ENCODE measurements at regions not wholly inside any gene's neighbourhood (a gene's known extent, or its start where the extent isn't known, plus 50 kb on each side); places are given as distances from the start of the nearest gene placed in this dataset.
"Not testable (repeated sequence)": the region's sequence is repeated elsewhere in the genome, so short reads cannot be mapped to it uniquely, and the experiment has no call there.

DNA sequence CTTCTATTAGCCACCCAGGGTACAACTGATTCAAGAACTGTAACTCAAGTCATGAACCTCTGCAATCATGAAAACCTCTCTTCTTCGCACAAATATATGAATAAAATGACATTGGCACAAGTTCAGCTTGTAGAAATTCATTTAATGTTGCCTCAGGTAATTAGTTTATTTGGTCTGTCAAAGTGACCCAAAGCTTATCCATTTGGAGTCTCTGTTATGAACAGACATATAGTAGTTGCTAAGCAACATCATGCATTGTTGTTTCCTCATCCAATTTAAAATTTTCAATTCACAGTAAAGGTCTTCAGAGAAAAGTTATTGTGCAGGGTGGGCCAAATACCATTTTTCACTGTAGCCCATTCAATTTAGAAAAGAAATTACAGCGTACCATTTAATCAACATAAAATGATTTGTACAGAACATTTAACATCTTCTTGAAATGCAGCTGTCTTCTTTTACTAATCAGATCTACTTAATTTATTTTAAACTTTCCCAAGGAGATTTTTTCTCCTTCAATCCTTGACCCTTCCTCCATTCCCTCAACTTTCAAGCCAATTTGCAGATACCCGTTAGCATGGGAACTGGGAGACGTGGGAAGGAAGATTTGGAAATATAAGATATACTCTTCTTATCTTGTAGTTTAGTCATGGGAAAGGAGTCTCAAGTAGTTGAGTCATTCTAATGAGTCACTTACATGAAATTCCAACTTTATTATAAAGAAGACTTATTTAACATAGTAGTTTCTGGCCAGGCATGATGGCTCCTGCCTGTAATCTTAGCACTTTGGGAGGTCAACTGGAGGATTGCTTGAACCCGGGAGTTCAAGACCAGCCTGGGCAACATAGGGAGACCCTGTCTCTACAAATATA lies 231.3 kb downstream of the ATPSCKMT start:
- no peaks in the 10 kb centered on the region for H3K9me3 ChIP-seq (ENCODE audit: control insufficient read depth, insufficient read depth, low read length)
- no peaks in the 10 kb centered on the region for H3K36me3 ChIP-seq (ENCODE audit: control insufficient read depth, insufficient read depth, low read length)
- no peaks in the 10 kb centered on the region for H3K27me3 ChIP-seq (ENCODE audit: control insufficient read depth, insufficient read depth, low read length)
- no CpG with 5 or more reads among the region's 5 CpGs for WGBS (ENCODE audit: insufficient coverage, insufficient read length)
- no peak overlapping the region for H3K27ac ChIP-seq (ENCODE audit: low read length)
- DNase-seq (ENCODE audit: low read depth, low spot score) = no peak
- no peak overlapping the region for H3K4me3 ChIP-seq (ENCODE audit: low read length)
- 0 out of 2 replicates have a peak, but pooled peaks cover 3% of the 10 kb centered on the region for H3K4me1 ChIP-seq (ENCODE audit: control insufficient read depth, insufficient read depth, low read length)

DNA sequence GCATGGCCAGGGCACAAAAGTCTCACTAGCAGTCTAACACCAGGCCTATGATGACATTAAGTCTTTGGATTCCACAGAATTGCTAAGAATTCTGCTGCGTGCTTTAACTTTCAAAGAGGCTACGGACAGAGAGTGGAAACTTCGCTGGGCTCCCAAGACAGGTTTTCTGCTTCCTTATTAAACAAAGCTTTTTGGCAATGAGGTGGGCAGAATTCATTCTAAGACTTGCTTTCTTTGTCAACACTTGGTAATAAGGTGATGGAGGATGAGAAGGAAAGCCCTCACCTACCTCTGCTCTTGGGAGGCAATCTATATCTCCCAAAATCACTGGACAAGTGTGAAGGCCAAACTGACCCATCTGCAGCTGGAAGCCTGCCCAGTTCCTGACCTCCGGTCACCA lies 231.9 kb downstream of the ATPSCKMT start:
- DNase-seq (ENCODE audit: low read depth, low spot score) = no peak
- Histone ChIP-seq H3K27me3 (ENCODE audit: control insufficient read depth, insufficient read depth, low read length) (no peaks in the 10 kb centered on the region), H3K4me1 (ENCODE audit: control insufficient read depth, insufficient read depth, low read length) (0 out of 2 replicates have a peak, but pooled peaks cover 3% of the 10 kb centered on the region), H3K27ac (ENCODE audit: low read length) (no peak overlapping the region), H3K36me3 (ENCODE audit: control insufficient read depth, insufficient read depth, low read length) (no peaks in the 10 kb centered on the region), H3K9me3 (ENCODE audit: control insufficient read depth, insufficient read depth, low read length) (no peaks in the 10 kb centered on the region), H3K4me3 (ENCODE audit: low read length) (no peak overlapping the region)
- no CpG with 5 or more reads among the region's 4 CpGs for WGBS (ENCODE audit: insufficient coverage, insufficient read length)

DNA sequence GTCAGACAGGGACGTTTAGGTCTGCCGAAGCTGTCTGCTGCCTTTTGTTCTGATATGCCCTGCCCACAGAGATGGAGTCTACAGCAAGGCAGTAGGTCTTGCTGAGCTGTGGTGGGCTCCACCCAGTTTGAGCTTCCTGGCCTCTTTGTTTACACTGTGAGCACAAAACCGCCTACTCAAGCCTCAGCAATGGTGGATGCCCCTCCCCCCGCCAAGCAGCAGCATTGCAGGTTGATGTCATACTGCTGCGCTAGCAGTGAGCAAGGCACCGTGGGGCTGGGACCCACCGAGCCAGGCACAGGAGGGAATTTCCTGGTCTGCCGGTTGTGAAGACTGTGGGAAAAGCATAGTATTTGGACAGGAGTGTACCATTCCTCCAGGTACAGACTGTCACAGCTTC lies 233.1 kb downstream of the ATPSCKMT start:
- H3K36me3 ChIP-seq (ENCODE audit: control insufficient read depth, insufficient read depth, low read length); DNase-seq (ENCODE audit: low read depth, low spot score): not testable (repeated sequence)
- no CpG with 5 or more reads among the region's 8 CpGs for WGBS (ENCODE audit: insufficient coverage, insufficient read length)

DNA sequence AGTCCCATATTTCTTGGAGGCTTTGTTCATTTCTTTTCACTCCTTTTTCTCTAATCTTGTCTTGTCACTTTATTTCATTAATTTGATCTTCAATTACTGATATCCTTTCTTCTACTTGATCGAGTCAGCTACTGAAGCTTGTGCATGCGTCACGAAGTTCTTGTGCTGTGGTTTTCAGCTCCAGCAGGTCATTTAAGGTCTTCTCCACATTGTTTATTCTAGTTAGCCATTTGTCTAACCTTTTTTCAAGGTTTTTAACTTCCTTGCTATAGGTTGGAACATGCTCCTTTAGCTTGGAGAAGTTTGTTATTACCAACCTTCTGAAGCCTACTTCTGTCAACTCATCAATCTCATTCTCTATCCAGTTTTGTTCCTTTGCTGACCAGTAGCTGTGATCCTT lies 234.0 kb downstream of the ATPSCKMT start:
- H3K36me3 ChIP-seq (ENCODE audit: control insufficient read depth, insufficient read depth, low read length); H3K9me3 ChIP-seq (ENCODE audit: control insufficient read depth, insufficient read depth, low read length); H3K4me1 ChIP-seq (ENCODE audit: control insufficient read depth, insufficient read depth, low read length); H3K27ac ChIP-seq (ENCODE audit: low read length); H3K27me3 ChIP-seq (ENCODE audit: control insufficient read depth, insufficient read depth, low read length); H3K4me3 ChIP-seq (ENCODE audit: low read length); DNase-seq (ENCODE audit: low read depth, low spot score): not testable (repeated sequence)
- WGBS (ENCODE audit: insufficient coverage, insufficient read length) = no CpG with 5 or more reads among the region's 3 CpGs

More for the DNA sequence above, 233.1 kb downstream of the ATPSCKMT start:
- not testable (repeated sequence) for H3K27me3 ChIP-seq (ENCODE audit: control insufficient read depth, insufficient read depth, low read length); H3K27ac ChIP-seq (ENCODE audit: low read length); H3K4me1 ChIP-seq (ENCODE audit: control insufficient read depth, insufficient read depth, low read length); H3K9me3 ChIP-seq (ENCODE audit: control insufficient read depth, insufficient read depth, low read length); H3K4me3 ChIP-seq (ENCODE audit: low read length)

DNA sequence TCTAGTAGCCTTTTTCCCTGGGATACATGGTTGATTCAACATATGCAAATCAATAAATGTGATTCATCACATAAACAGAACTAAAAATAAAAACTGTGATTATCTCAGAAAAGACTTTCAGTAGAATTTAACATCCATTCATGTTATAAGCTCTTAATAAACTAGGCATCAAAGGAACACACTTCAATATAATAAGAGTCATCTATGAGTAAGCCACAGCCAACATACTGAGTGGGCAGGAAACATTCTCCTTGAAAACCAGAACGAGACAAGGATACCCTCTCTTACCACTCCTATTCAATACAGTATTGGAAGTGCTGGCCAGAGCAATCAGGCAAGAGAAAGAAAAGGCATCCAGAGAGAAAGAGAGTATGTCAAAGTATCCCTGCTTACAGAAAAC lies 239.9 kb downstream of the ATPSCKMT start:
- no peak for DNase-seq (ENCODE audit: low read depth, low spot score)
- Histone ChIP-seq H3K27ac (ENCODE audit: low read length) (no peak overlapping the region), H3K4me3 (ENCODE audit: low read length) (no peak overlapping the region), H3K4me1 (ENCODE audit: control insufficient read depth, insufficient read depth, low read length) (no peaks in the 10 kb centered on the region), H3K27me3 (ENCODE audit: control insufficient read depth, insufficient read depth, low read length) (no peaks in the 10 kb centered on the region), H3K9me3 (ENCODE audit: control insufficient read depth, insufficient read depth, low read length) (no peaks in the 10 kb centered on the region), H3K36me3 (ENCODE audit: control insufficient read depth, insufficient read depth, low read length) (no peaks in the 10 kb centered on the region)
- no CpG with 5 or more reads among the region's 1 CpG for WGBS (ENCODE audit: insufficient coverage, insufficient read length)

DNA sequence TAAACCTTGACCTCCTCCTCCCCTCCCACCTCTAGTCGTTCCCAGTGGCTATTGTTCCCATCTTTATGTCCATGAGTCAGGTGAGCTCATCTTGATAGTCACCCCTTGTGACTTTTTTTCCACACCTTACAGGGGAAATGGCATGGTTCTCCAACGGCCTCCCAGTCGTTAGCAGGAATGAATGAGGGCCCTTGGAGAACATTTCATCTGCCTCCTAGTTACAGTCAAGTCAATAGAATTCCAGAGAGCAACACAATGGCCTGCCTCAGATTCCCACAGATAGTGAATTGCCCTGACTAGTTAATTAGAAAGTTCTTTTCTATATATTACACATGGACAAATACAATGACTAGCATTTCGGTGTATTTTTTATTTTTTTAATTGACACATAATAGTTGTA lies 262.6 kb downstream of the ATPSCKMT start:
- no peak overlapping the region for H3K27ac ChIP-seq (ENCODE audit: low read length)
- no peaks in the 10 kb centered on the region; the same call in 1 of the 2 replicates for H3K9me3 ChIP-seq (ENCODE audit: control insufficient read depth, insufficient read depth, low read length)
- no peaks in the 10 kb centered on the region for H3K36me3 ChIP-seq (ENCODE audit: control insufficient read depth, insufficient read depth, low read length)
- no peak for DNase-seq (ENCODE audit: low read depth, low spot score)
- no peaks in the 10 kb centered on the region for H3K4me1 ChIP-seq (ENCODE audit: control insufficient read depth, insufficient read depth, low read length)
- no peak overlapping the region for H3K4me3 ChIP-seq (ENCODE audit: low read length)
- WGBS (ENCODE audit: insufficient coverage, insufficient read length) = no CpG with 5 or more reads among the region's 4 CpGs
- no peaks in the 10 kb centered on the region for H3K27me3 ChIP-seq (ENCODE audit: control insufficient read depth, insufficient read depth, low read length)

DNA sequence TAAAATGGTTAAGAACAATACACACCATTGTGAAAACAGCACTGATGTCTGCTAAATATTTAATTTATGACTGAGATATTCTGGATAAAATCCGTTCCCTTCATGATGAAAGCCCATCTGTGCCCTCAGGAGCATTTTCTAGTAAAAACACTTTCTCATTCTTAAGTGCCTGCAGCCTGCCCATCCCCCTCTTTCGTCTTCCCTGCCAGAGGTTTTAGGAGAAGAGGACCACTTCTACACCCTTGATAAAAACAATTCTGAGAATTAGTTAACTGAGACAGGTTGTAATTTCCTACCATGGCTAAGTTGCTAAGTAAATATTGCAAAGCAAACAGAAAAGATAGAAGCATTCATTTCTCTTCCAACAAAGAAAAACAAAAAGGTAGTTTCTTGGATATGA lies 272.6 kb downstream of the ATPSCKMT start:
- H3K9me3 ChIP-seq (ENCODE audit: control insufficient read depth, insufficient read depth, low read length) = no peaks in the 10 kb centered on the region
- no peaks in the 10 kb centered on the region for H3K36me3 ChIP-seq (ENCODE audit: control insufficient read depth, insufficient read depth, low read length)
- no peak overlapping the region for H3K27ac ChIP-seq (ENCODE audit: low read length)
- no peak for DNase-seq (ENCODE audit: low read depth, low spot score)
- H3K27me3 ChIP-seq (ENCODE audit: control insufficient read depth, insufficient read depth, low read length) = no peaks in the 10 kb centered on the region
- H3K4me3 ChIP-seq (ENCODE audit: low read length) = no peak overlapping the region
- no peaks in the 10 kb centered on the region for H3K4me1 ChIP-seq (ENCODE audit: control insufficient read depth, insufficient read depth, low read length)
- WGBS (ENCODE audit: insufficient coverage, insufficient read length) = no CpG with 5 or more reads among the region's 2 CpGs

DNA sequence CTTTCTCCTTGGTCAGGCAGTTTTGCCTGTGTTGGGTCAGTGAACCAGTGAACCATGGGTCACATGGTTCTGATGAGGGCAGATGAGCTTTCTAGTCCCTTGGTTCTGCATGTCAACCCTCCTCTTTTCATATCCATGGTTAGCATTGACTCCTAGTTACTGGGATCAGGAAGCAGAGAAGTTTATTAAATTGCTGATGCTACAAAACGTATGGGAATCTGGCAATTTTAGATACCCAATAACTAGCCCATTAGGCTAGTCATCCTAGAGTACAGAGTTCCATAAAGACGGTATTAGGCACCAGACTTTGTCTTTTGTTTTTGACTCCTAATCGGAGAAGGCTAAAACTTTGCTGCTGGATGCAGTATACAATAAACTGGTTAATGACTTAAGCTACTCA lies 273.1 kb downstream of the ATPSCKMT start:
- no peak for DNase-seq (ENCODE audit: low read depth, low spot score)
- no peaks in the 10 kb centered on the region for H3K36me3 ChIP-seq (ENCODE audit: control insufficient read depth, insufficient read depth, low read length)
- WGBS (ENCODE audit: insufficient coverage, insufficient read length) = no CpG with 5 or more reads among the region's 3 CpGs
- no peak overlapping the region for H3K27ac ChIP-seq (ENCODE audit: low read length)
- no peak overlapping the region for H3K4me3 ChIP-seq (ENCODE audit: low read length)
- no peaks in the 10 kb centered on the region for H3K27me3 ChIP-seq (ENCODE audit: control insufficient read depth, insufficient read depth, low read length)
- H3K4me1 ChIP-seq (ENCODE audit: control insufficient read depth, insufficient read depth, low read length) = no peaks in the 10 kb centered on the region
- no peaks in the 10 kb centered on the region for H3K9me3 ChIP-seq (ENCODE audit: control insufficient read depth, insufficient read depth, low read length)

DNA sequence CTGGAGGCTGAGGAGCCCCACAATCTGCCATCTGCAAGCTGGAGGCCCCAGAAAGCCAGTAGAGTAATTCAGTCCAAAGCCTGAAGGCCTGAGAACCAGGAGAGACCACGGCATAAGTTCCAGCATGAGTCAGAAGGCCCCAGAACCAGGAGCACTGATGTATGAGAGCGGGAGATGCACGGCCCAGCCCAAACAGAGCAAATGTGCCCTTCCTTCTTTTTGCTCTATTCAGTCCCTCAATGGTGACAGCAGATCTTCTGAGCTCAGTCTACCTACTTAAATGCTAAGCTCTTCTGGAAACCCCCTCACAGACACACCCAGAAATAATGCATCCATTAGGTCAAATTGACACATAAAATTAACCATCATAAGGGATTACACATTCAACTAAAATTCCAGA lies 277.6 kb downstream of the ATPSCKMT start:
- H3K4me1 ChIP-seq (ENCODE audit: control insufficient read depth, insufficient read depth, low read length) = no peaks in the 10 kb centered on the region
- DNase-seq (ENCODE audit: low read depth, low spot score) = no peak
- no peak overlapping the region for H3K27ac ChIP-seq (ENCODE audit: low read length)
- no peaks in the 10 kb centered on the region for H3K27me3 ChIP-seq (ENCODE audit: control insufficient read depth, insufficient read depth, low read length)
- no CpG with 5 or more reads among the region's 3 CpGs for WGBS (ENCODE audit: insufficient coverage, insufficient read length)
- H3K36me3 ChIP-seq (ENCODE audit: control insufficient read depth, insufficient read depth, low read length) = no peaks in the 10 kb centered on the region
- no peaks in the 10 kb centered on the region for H3K9me3 ChIP-seq (ENCODE audit: control insufficient read depth, insufficient read depth, low read length)
- H3K4me3 ChIP-seq (ENCODE audit: low read length) = no peak overlapping the region

DNA sequence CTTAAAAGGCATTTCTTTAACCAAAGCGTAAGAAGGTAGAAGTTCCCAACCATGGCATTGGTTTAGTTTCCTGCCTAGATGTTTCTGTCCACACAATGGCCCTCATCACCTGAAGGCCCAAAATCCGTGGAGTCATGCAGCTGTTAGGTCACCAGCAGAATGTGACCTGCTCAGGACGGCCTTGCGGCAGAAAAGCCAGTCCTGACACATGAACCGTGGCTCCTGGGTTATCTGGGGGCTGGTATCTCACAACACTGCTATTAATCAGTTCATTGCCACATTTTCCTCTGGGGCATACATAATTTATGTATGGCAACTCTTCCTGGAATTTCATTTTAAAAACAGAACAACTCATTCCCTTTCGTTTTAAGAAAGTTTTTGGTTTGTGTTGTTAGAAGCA lies 278.4 kb downstream of the ATPSCKMT start:
- H3K27me3 ChIP-seq (ENCODE audit: control insufficient read depth, insufficient read depth, low read length) = no peaks in the 10 kb centered on the region
- no peaks in the 10 kb centered on the region for H3K9me3 ChIP-seq (ENCODE audit: control insufficient read depth, insufficient read depth, low read length)
- no peaks in the 10 kb centered on the region for H3K4me1 ChIP-seq (ENCODE audit: control insufficient read depth, insufficient read depth, low read length)
- no peaks in the 10 kb centered on the region for H3K36me3 ChIP-seq (ENCODE audit: control insufficient read depth, insufficient read depth, low read length)
- no peak overlapping the region for H3K27ac ChIP-seq (ENCODE audit: low read length)
- no peak for DNase-seq (ENCODE audit: low read depth, low spot score)
- H3K4me3 ChIP-seq (ENCODE audit: low read length) = no peak overlapping the region
- no CpG with 5 or more reads among the region's 6 CpGs for WGBS (ENCODE audit: insufficient coverage, insufficient read length)

DNA sequence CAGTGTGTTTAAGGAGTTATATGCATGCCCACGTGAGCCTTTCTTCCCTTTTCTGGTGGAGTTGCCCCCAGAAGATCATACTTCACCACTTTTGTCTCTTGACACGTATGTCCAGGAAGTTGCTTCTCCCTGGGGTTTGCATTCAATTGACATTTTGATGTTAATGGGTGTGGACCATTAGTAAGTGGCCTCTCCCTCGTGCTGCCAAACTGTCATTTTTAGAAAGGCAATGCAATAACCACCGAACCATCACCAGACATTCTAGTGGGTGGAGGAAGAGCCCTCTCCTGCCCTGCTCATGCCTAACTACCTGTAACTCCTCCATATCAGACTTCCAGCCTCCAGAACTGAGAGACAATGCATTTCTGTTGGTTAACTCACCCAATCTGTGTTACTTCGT lies 290.8 kb downstream of the ATPSCKMT start:
- no peak overlapping the region for H3K4me3 ChIP-seq (ENCODE audit: low read length)
- H3K27ac ChIP-seq (ENCODE audit: low read length) = no peak overlapping the region
- no CpG with 5 or more reads among the region's 5 CpGs for WGBS (ENCODE audit: insufficient coverage, insufficient read length)
- H3K36me3 ChIP-seq (ENCODE audit: control insufficient read depth, insufficient read depth, low read length) = no peaks in the 10 kb centered on the region
- no peaks in the 10 kb centered on the region for H3K27me3 ChIP-seq (ENCODE audit: control insufficient read depth, insufficient read depth, low read length)
- H3K9me3 ChIP-seq (ENCODE audit: control insufficient read depth, insufficient read depth, low read length) = no peaks in the 10 kb centered on the region
- no peaks in the 10 kb centered on the region for H3K4me1 ChIP-seq (ENCODE audit: control insufficient read depth, insufficient read depth, low read length)
- no peak for DNase-seq (ENCODE audit: low read depth, low spot score)

All from iPS DF 6.9 (cell line).